GM21367 (cell line): ENCODE measurements at regions not wholly inside any gene's neighbourhood (a gene's known extent, or its start where the extent isn't known, plus 50 kb on each side); places are given as distances from the start of the nearest gene placed in this dataset.

Experiments
- ATAC-seq: cut with Tn5 transposase; IDR thresholded peaks from one replicate; pipeline ENCODE4 v1.9.1; 2021; ENCODE audit not compliant: unreplicated experiment

DNA sequence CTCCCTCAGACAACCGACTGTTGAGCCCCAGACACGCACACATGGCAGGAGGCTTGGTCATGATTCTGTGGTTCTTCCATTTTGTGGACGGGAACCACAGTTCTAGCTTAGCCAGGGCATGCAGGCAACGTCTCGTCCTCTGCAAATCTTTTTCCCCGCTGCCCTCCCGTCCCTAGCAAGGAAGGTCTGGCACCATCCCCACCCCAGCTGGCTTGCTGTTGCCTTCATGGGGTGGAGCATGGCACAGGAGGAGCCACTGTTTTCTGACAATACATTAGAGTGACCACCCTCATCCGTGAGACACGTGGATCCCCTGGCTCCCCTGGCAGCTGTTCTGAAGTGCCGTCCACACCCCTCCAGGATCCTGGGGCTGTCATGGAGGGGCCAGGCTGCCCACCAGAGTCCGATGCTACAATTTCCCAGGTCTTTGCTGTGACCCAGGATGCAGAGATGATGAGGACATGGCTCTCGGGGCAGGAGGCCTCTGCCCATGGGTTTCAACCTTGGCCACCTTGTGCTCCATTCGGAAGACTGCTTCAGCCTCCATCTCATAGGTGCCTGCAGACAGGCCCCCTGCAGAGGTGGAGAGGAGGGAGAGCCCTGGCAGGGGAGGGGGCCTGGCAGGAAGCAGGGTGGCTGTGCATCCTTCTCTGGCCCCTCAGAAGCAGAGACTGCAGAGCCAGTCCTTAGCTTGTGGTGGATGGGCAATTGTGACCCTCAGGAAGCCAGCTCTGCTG lies 233.6 kb downstream of the GLRX3 start:
- ATAC-seq = no peak

DNA sequence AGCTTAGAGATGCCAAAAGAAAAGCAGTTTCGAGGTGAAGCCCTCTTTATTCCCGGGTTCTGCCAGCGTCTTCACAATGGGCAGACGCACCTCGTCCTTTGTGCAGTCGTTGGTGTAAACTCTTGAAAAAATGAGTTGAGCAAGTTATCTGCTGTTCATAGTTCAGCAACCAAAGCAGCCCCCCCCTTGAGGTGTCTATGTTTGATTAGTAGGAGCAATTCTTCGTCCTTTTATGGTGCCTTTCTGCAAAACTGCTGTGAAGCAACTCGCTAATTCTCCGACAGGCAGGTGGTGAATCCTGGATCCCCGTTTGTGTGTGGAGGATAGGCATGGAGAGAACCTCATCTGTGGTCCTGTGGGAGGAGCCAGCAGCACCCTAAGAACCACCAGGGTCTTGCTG lies 234.5 kb downstream of the GLRX3 start:
- ATAC-seq = no peak

DNA sequence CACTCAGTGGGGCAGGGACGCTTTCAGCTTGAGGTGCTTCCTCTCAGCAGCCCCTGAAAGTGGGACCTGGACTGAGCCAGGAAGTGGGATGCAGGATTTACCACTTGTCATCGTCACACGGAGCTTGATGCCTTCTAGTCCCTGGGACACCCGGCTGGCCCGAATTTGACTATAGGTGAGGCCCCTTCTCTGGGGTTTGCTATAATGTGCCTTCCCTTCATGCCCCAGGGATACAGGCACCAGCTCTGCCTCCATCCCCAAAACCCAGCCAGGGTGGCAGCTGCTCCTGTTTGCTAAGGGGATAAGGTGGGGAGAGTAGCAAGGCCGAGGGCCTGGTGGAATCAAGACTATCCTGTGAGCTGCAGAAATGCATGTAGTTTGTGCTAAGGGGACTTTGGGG lies 235.0 kb downstream of the GLRX3 start:
- ATAC-seq = no peak

DNA sequence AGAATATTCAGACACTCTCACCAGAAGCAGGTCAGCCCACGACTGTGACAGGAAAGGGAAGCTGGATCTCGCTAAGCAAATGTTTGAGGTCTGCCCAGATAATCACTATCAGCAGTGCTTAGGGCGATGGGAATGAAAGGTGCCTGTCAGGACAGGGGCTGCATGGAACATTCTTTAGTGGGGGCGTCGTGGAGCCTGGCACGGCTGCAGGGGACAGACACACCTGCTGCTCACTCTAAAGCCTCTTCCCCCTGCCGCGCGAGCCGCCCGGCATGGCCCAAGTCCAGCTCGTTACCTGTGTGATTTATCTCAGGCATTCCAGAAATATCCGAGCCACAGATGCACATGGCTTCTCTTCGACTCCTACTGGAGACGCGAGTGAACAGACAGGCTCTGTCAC lies 235.5 kb downstream of the GLRX3 start:
- no peak for ATAC-seq

DNA sequence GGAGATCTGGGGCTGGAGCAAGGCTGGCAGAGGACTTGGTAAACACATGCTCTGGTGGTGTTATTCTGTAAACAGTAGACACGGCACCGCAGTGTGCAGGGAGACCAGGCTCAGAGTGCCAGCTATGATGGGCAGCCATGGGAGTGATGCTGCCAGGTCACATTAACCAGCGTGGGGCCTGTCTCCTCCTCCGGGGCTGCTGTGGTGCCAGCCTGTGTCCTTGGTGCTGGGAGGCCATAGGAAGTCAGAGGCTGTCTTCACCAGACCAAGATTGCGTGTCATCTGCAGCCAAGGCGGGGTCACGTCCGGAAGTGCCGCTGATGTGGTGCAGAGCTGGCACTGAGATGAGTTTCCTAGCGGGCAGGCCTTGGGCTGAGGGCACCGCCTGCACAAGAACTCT lies 236.0 kb downstream of the GLRX3 start:
- no peak for ATAC-seq

DNA sequence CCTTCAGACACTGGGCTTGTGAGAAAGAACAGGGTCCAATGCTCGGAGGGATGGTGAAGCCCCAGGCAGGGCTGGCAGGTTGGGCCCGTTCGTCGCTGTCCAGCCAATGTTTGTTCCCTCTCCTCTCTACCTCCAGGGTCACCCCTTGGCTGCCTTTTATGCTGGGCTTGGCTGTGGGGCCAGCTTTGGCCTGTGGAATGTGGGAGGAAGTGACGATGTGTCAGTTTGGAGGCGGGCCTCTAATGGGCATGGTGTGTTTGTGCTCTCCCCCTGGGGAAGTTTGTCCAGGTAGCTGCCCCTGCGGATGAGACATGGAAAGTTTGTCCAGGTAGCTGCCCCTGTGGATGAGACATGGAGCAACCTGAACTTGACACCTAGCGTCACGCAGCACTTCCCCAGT lies 236.7 kb downstream of the GLRX3 start:
- ATAC-seq = no peak

DNA sequence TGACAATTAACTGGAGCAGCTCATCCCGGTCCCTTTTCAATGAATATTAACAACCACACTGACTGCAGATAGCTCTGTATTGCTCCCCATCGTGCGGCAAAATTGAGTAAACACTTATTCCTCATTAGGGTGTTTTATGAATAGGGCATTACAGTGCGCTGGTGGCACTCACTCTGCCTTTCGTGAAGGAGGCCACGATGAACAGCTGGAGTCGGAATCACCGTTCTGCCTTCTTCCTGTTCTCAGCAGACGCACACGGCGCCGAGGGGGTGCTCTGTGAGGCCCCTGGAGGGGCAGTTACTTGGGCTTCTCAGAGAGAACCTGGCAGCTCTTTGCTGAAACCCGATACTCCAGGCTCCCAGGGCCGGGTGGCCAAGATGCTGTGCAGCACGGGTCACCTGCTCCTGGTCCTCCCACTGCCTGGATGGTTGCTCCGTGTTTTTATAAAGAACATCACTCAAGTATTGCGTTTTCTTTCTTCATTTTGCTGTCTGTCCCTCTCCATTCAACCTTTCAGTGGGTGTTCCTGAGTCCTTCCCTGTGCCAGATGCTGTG lies 241.9 kb downstream of the GLRX3 start:
- ATAC-seq = no peak

DNA sequence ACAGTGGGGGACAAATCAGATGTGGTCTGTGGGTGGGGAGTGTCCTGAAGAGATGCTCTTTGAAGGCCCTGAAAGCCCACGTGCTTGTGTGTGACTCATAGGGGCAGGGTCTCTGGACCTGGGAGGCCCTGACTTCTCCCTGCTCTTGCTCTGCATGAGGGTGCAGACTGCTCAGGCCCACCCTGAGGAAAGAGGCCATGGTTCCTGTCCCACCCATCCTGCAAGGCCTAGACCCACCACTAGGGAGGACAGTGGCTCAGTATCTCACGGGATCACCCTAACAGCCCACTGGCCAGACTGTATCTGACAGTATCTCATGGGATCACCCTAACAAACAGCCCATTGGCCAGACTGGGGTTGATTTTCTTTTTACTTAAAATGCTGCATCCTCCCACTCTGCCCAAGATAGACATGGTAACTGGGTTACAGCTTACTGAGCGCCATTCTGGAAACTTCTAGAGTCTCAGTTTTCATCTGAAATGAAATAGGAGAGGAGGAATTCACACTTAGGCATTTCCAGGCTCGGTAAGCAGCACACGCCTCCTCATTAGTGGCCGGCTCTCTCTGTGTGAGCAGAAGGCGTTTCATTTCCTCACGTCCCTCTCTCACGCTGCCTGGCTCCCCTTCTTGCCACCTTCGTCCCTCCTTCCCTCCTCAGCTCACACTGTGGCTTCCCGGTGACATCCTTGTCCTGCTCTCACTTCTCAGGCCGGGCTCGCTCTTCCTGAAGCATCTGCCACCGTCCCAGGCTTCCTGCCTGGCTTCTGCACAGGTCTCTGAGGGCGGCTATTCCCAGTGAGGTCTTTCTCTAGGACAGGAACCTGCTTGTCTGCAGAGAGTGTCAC lies 242.6 kb downstream of the GLRX3 start:
- no peak for ATAC-seq

DNA sequence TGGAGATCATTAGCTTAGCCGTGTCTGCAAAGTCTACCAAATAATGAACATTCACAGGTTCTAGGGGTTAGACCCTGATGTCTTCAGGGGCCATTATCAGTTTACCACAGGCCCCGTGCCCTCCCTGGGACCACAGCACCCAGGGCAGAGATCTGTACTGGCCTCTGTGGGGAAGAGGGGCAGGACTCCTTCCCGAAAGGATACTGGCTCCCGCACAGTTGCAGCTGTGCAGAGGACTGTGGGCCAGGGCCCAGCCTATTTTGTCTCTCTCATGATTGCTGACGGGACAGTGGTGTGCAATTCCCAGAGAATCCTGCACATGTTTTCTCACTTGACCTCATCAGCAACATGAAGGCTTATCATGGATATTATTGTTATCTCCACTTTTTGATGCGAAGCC lies 243.9 kb downstream of the GLRX3 start:
- ATAC-seq = no peak

DNA sequence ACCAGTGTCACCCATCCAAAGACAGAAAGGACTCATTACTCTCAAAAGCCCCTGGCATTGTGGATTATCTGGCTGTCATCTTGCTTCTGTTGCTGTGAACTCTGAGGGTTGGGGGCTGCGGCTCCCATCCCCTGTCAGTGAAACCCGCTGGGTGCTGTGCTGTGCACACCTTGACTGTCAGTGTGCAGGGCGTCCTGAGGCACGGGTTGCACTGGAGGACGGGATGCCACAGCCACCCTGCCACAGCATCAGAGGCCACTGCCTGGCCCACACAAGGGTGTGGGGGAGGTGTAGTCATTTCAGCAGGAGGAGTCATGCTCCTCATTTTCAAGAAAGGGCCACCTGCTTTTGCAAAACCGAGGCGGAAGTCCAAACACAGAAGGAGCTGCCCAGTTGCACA lies 245.8 kb downstream of the GLRX3 start:
- no peak for ATAC-seq

DNA sequence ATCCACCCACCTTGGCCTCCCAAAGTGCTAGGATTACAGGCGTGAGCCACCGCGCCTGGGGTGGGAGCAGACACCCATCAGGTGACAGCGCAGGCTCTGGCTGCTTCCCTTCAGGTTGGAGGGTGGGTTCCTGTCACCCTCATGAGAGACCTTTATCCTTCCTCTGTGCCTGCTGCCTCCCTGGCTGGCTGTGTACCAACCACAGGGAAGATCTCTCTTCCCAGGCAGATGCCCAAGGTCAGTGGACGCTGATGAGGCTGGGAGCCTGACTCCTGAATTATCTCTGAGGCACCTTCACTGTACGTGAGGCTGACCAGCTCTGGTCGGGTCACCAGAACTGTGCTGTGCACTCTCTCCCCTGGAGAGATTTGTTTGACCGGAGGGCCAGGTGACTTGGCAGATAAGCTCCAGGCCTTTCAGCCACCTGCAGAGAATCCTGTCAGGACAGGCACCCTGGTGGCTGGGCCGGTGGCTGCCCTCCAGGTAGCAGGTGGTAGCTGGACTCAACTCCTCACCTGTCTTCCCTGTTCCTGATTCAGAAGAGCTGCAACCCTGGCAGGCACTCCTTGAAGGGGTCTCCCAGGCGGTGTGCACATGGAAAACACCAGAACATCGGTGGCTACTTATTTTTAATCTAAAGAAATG lies 251.9 kb downstream of the GLRX3 start:
- no peak for ATAC-seq

DNA sequence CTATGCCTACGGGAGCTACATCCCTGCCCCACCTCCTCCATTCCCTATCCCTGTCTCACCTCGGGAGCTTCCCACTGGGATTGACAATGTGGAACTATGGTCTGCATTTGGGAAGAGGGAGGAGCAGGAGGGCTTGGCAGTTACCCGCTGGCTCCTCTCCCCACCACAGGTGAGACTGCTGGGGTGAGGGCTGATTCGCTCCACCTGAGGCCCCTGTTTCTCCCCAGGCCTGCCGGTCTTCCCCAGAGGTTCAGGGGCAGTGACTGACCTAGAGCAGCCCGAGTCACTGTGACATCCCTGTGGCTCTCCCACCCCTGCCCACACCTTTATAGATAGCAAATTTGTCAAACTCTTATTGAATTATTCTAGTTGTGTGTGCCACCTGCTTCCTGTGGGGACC lies 252.6 kb downstream of the GLRX3 start:
- ATAC-seq = no peak

DNA sequence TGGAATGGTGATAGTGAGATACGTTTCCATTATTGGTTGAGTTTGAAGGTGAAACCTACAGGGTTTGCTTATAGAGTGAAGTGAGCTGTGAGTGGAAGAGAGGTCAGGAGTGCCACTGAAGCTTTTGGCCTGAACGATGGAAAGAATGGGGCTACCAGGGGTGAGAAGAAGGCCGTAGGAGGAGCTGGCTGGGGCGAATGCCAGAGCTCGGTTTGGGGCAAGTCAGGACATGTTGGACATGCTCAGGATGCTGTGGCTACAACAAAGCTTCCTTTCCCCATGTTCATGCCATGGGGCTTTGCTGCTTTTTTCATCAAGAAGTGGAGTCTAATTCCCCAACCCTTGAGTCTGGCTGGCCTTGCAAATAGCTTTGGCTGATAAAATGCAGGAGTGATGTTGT lies 253.7 kb downstream of the GLRX3 start:
- ATAC-seq = no peak

DNA sequence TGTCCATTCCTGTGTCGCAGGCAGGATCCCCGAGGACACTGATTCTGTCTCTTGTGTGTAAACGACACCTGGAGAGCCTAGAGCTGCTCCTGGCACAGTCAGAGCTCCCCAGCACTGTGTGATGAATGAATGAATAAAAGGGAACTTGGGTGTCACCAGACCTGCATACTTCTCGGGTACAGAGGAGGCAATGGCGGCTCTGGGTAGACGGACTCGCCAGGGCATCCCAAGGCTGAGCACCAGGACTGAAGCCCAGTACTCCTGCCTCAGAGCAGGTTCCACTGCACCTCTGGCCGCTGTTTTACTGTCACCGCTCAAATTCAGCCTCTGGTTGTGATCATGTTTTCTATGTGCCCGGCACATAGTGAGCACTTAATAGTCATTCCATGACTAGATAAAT lies 255.8 kb downstream of the GLRX3 start:
- ATAC-seq = no peak

DNA sequence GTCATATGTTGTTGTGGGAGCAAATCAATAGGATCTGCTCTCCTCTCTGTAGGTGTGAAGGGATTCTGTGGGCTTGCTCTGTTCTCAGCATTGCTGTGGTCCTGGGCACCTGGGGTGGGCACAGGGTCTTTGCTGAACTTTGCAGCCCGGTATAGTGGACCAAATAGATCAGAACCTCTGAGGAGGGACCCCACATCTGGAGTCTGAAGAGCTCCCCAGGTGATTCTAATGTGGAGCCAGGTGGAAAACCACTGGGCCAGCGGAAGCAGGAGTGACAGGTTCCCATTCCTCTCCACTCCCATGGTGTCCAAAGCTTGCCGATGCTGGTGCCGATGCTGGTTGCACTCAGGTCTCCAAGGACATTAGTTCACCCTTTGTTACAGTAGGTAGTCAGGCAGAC lies 257.2 kb downstream of the GLRX3 start:
- no peak for ATAC-seq

DNA sequence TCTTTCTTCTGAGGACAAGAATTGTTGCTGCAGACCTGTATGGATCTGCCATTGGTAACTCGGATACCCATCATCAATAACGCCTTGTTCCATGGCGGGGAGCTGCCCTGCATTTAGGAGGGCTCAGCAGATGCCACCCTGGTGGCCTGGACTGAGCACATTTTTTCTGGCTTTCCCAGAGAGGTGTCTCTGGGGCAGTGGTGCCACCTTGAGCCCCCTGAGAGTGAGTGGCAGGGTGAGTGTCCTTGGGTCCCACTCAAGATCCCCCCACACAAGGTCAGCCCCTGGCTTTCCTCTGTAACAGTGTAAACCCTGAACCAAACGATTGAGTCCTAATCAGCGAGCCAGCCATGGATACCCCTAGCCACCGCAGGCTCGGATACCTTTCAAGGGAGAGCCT lies 258.6 kb downstream of the GLRX3 start:
- no peak for ATAC-seq

DNA sequence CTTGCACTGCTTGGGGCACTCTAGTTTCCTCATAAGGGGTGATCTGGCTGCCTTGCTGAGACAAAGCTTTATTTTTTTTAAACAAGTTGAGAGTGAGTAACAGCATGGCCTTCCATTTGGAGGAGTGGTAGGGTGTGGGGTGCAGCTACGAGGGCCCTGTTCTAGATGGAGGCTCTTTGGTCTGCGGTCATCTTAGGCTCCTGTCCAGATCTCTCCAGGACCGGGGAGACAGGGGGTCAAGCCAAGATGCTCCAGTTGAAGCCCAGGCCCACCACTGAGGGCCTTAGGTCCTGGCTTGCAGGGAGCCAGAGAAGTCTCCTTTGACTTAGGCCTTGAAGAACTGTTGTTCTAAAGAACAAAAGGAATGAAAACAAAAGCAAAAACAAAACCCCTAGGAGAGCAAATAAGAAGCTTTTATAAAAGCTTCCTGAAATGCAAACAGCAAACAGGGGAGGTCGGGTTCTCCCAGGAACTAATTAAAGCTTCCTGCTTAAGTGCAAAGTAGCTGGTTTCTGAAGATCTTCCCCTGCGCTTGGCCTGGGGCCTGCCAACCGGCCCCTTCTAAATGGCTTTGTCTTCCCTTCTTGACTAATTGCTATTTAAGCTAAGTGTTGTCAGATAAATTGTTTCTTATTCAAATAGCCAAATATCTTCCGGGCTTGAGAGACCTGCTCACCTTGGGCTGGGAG lies 259.2 kb downstream of the GLRX3 start:
- no peak for ATAC-seq

DNA sequence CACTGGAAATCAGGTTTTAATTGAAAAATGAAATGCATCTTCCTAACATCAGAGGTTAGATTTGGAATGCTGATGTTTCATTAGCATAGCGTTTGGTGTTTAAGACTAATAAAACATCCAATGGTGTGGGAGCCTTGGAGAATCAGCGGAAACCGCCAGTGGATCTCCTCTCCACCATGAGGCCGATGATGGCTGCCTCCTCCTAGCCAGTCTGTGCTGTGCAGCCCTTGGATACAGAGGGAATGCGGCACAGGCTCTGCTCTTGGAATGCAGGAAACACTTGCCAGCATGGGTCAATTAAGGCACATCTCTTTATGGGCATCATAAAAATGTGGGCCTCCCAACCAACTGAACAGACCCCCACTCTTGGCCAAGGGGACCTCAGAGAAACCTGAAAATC lies 259.9 kb downstream of the GLRX3 start:
- ATAC-seq = no peak

DNA sequence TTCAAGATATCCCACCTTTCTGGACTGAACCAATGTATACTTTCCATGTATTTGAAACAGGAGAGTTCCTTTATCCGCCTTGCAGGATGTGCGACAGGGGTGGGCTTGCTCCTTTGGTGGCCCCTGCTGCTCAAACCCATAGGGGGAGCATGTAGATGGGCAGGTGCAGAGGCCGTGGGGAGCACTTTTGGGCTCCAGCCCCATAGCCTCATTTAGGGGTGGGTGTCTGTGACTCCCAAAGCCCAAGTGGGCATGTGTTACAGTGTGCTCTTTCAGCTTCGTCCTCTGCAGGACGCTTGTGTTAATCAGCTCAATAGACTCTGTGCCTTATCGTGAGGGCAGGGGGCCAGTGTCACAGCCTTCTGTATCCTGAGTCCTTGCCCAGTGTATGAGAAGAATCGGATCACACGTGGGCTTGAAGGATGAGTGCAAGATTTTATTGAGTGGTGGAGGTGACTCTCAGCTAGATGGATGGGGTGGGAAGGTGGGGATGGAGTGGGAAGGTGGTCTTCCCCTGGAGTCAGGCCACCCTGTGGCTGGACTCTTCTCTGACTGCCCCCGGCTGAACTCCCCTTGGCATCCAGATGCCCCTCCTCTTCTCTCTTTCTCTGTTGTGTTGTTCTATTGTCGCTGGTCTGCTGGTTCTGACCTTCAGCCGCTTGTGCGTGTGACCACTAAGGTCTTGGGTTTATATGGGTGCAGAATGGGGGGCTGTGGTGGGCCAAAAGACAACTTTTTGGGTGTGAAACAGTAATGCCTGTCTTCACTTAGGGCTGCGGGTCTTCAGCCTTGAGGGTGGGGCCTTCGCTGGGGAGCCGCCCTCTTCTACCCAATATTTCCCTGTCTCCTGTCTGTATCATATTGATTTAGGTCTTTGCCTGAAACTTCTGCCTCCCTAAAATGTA lies 262.2 kb downstream of the GLRX3 start:
- no peak for ATAC-seq

DNA sequence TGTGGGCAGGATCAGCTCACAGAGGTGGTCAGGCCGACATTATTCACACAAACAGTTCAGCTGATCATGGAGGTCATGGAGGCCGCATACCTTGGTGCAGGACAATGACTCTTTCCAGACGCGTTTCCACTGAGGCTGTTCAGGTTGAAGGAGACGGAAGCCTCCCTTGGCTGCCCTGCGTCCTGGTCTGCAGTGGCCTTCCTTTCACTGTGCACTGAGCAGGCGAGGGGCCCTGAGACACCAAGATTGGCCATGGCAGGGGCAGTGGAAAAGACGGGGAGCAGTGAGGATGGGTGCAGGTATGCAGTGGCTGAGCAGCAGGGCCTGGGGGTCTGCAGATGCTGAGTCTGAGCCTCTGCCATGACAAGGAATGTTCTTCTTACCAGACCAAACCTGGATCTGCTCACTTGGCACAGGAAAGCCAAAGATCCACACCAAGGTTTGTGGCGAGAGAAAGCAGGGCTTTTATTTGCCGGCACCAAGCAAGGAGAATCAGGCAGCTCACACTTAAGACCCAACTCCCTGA lies 263.3 kb downstream of the GLRX3 start:
- ATAC-seq = no peak
